ENCODE measurements at regions not wholly inside any gene's neighbourhood (a gene's known extent, or its start where the extent isn't known, plus 50 kb on each side); places are given as distances from the start of the nearest gene placed in this dataset.

- TF ChIP-seq EZH2 (IDR thresholded peaks at IDR 0.05) (no peak), POLR2AphosphoS5 (IDR thresholded peaks at IDR 0.05; ENCODE audit: borderline replicate concordance, low read depth, low read length) (no peak), FOXP2 (optimal IDR thresholded peaks at IDR 0.05; ENCODE audit: control extremely low read depth, extremely low read length, insufficient read depth) (no peak)
These were observed 534.6 kb downstream of the TNS1 start for GRCh38 chr2:217468042-217468830.

Measured in SK-N-MC (cell line).